ENCODE measurements at regions not wholly inside any gene's neighbourhood (a gene's known extent, or its start where the extent isn't known, plus 50 kb on each side); places are given as distances from the start of the nearest gene placed in this dataset.

DNA sequence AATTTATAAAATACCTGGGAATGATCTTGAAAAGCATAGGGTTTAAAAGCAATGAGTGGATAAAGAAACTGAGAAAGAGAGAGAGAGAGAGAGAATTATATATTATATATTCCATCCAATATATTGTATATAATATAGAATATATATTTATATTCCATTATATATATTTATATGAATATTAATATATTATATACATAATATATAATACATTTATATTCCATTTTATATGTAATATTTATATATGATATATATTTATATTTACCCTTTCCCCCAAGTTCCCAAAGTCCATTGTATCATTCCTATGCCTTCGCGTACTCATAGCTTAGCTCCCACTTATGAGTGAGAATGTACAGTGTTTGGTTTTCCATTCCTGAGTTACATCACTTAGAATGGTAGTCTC lies 69.9 kb upstream of the SLC35F3 start:
- TF ChIP-seq, protein P1, sequence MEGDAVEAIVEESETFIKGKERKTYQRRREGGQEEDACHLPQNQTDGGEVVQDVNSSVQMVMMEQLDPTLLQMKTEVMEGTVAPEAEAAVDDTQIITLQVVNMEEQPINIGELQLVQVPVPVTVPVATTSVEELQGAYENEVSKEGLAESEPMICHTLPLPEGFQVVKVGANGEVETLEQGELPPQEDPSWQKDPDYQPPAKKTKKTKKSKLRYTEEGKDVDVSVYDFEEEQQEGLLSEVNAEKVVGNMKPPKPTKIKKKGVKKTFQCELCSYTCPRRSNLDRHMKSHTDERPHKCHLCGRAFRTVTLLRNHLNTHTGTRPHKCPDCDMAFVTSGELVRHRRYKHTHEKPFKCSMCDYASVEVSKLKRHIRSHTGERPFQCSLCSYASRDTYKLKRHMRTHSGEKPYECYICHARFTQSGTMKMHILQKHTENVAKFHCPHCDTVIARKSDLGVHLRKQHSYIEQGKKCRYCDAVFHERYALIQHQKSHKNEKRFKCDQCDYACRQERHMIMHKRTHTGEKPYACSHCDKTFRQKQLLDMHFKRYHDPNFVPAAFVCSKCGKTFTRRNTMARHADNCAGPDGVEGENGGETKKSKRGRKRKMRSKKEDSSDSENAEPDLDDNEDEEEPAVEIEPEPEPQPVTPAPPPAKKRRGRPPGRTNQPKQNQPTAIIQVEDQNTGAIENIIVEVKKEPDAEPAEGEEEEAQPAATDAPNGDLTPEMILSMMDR (IDR thresholded peaks at IDR 0.05) = no peak
- TF ChIP-seq POLR2A (IDR thresholded peaks at IDR 0.05) = no peak
